SU-DHL-6 (cell line): ENCODE measurements at regions not wholly inside any gene's neighbourhood (a gene's known extent, or its start where the extent isn't known, plus 50 kb on each side); places are given as distances from the start of the nearest gene placed in this dataset.

Experiments used
- EZH2phosphoT487 ChIP-seq: fragments of 200-600 bp; sonication (generic), shearing (Covaris generic); conservative IDR thresholded peaks from 2 replicates; pipeline ENCODE4 v1.6.1; 2018; ENCODE audit warnings: mild to moderate bottlenecking, antibody characterized with exemption, low read length, moderate library complexity, mixed read lengths
- TF ChIP-seq, protein P1 (sequence below): fragments of 200-600 bp; sonication (generic); IDR thresholded peaks from one replicate; pipeline ENCODE4 v1.5.1; 2017; ENCODE audit warnings: antibody characterized with exemption, mild to moderate bottlenecking, low read length, moderate library complexity; ENCODE audit not compliant: insufficient read depth, poor library complexity, severe bottlenecking

DNA sequence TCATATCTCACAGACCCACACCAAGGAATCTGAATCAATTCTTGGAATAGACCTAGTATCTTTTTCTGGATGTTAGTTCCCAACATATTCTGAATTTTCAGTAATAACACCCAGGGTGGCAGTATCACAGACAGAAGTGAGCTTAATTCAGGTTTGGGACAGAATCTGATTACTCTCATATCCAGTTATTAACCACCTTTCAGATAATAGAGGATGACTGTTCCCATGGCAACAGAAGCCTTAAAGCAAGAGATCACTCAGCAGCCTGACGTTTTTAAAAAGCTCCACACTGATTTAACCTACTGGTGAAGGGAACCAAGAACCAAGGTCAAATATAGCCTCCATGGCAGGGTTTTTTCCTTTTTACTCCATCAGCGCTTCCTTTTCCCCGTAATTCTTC is 68.4 kb downstream of the ACTBL2 start:
- TF ChIP-seq, protein P1, sequence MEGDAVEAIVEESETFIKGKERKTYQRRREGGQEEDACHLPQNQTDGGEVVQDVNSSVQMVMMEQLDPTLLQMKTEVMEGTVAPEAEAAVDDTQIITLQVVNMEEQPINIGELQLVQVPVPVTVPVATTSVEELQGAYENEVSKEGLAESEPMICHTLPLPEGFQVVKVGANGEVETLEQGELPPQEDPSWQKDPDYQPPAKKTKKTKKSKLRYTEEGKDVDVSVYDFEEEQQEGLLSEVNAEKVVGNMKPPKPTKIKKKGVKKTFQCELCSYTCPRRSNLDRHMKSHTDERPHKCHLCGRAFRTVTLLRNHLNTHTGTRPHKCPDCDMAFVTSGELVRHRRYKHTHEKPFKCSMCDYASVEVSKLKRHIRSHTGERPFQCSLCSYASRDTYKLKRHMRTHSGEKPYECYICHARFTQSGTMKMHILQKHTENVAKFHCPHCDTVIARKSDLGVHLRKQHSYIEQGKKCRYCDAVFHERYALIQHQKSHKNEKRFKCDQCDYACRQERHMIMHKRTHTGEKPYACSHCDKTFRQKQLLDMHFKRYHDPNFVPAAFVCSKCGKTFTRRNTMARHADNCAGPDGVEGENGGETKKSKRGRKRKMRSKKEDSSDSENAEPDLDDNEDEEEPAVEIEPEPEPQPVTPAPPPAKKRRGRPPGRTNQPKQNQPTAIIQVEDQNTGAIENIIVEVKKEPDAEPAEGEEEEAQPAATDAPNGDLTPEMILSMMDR, result no peak
- no peak for TF ChIP-seq EZH2phosphoT487
